NCI-H2227 treated with DMSO at 0.1 percent for 48 hours (cell line): ENCODE measurements at regions not wholly inside any gene's neighbourhood (a gene's known extent, or its start where the extent isn't known, plus 50 kb on each side); places are given as distances from the start of the nearest gene placed in this dataset.

ENCODE experiments used
- DNase-seq: peaks from one replicate; lab custom pipeline; 2025; lab: John Stamatoyannopoulos, UW

GRCh38 chr13:110773480-110773879, 60.0 kb downstream of the ING1 start:
- DNase-seq: no peak

DNA sequence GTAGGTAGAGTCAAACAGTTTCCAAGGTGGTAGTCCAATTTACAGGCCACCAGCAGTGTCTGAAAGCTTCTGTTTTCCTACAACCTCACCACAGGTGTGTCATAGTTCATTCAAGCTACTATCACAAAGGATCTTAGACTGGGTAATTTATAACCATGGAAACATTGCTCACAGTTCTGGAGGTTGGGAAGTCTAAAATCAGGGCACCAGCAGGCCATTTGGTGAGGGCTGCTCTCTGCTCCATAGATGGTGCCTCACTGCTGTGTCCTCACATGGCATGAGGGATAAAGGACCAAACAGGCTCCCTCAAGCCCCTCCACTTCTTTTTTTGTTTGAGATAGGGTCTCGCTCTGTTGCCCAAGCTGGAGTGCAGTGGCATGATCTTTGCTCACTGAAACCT, 60.6 kb downstream of the ING1 start:
- DNase-seq: no peak

GRCh38 chr13:110774490-110774889, 61.0 kb downstream of the ING1 start:
- DNase-seq: no peak

DNA sequence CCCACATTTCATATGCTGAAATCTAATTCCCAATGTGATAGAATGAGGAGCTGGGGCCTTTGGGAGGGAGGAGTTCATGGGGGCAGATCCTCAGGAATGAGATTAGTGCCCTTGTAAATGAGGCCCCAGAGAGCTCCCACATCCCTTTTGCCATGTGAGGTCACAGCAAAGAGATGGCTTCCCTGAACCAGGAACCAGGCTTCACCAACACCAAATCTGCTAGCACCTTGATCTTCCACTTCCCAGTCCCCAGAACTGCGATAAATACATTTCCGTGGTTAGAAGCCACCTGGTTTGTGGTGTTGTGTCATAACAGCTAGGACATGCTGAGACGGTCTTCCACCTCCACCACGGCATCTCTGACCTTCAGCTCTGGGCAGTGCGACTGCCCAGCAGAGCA, 62.1 kb downstream of the ING1 start:
- DNase-seq: no peak

GRCh38 chr13:110777251-110777820, 63.8 kb downstream of the ING1 start:
- DNase-seq: no peak

DNA sequence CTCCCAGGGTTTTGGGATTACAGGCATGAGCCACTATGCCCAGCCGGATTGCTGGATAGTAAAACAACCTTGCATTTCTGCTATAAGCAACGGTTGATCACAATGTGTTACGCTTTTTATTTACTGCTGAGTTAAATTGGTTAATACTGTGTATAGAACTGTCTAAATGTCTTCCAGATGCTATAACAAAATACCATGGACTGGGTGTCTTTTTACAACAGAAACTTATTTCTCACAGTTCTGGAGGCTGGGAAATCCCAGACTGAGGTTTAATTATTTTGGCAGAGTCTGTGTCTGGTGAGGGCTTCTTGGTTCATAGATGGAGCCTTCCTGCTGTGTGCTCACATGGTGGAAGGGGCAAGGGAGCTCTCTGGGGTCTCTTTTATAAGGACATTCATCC, 65.5 kb downstream of the ING1 start:
- no peak for DNase-seq

DNA sequence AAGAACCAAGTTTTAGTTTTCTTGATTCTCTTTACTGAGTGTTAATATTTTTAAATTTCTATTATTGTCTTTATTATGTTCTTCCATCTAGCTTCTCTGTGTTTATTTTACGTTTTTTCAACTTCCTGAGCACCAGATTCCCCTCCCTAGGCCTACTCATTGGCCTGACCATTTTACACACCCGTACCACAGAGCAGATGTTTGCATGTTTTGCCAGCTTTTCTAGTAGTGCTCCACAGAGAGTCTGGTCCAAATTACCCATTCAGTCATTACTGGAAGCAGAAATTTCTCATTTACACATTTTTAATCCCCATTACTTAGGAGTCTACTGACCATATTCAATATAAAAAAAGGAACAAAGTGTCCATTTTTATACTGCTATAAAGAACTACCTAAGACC, 66.9 kb downstream of the ING1 start:
- DNase-seq: no peak

- no peak for DNase-seq
Measured at GRCh38 chr13:110782185-110782584, 68.7 kb downstream of the ING1 start.

GRCh38 chr13:110784704-110785103, 71.2 kb downstream of the ING1 start:
- DNase-seq: no peak

- no peak for DNase-seq
Measured at GRCh38 chr13:110788778-110789177, 75.3 kb downstream of the ING1 start.

DNA sequence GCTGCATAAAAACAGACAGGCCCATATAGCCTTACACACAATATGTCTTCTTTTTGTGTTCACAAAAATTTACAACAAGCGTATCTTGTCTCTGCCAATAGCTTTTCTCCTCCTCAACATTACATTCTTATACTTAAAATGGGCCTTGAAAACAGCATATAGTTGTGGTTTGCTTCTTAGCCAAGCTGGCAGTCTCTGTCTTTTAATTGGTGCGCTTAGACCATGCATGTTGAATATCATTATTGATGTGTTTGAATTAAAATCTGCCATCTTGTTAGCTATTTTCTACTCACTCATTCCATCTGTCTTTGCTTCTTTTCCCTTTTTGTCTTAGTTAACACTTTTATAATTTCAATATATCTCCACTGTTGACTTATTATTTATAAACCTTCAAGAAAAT, 76.4 kb downstream of the ING1 start:
- DNase-seq: no peak

DNA sequence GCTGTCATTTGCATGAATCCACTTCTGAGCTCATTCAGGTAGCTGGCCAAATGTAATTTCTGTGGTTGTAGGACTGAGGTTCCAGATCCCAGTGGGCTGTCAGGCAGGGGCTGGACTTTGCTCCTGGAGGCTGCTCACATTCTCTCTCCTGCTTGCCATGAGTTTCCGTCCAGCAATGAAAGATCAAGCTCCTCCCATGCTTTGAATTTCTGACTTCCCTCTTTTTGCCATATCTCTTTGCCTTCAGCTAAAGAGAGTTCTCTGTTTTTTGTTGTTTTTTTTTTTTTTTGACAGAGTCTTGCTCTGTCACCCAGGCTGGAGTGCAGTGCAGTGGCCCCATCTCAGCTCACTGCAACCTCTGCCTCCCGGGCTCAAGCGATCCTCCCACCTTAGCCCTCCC, 76.9 kb downstream of the ING1 start:
- no peak for DNase-seq

DNA sequence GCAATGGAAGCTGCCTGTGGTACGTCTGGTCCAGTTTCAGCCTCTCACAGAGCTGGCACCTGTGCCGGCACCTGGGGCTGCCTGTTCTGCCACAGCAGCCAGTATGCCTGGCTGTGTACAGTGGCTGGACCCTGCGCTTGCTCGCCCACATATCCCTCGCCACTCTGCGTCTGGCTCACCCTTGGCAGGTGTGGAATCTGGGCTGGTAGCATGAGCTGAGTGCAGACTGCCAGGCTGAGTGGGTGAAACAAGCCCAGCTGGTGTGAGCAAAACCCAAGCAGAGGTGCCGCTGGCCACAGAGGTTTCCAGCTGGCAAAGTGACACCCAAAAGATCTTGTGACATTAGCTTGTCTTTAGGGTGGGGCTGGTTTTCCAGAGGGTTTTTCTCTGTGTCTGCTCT, 80.7 kb downstream of the ING1 start:
- DNase-seq: no peak

DNA sequence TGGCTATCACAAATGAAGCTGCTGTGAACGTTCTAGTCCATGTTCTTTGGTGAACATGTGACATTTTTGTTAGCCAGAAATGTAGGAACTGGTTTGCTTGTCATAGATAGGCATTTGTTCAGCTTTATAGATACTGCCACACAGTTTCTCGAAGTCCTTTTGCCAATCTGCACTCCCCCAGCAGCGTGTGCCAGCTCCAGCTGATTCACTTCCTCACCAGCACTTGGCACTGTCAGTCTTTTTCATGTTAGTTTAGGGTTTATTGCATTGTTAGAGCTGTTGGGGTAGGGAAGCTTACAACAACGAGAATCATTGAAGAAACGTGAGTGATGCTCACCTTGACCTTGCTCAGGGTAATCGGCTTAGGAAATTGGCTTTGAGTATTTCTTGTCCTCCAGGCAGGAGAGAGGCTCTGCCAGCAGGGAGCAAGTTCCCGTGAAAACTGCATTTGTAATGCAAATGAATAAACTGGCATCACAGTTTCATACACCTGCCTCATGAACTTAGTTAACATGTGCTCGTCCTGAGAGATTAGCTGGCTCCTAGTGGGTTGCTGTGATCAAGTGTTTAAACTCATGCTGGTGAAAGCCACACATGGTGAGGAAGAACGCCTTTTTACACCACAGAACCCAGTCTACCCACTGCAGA, 83.9 kb downstream of the ING1 start:
- DNase-seq: no peak

DNA sequence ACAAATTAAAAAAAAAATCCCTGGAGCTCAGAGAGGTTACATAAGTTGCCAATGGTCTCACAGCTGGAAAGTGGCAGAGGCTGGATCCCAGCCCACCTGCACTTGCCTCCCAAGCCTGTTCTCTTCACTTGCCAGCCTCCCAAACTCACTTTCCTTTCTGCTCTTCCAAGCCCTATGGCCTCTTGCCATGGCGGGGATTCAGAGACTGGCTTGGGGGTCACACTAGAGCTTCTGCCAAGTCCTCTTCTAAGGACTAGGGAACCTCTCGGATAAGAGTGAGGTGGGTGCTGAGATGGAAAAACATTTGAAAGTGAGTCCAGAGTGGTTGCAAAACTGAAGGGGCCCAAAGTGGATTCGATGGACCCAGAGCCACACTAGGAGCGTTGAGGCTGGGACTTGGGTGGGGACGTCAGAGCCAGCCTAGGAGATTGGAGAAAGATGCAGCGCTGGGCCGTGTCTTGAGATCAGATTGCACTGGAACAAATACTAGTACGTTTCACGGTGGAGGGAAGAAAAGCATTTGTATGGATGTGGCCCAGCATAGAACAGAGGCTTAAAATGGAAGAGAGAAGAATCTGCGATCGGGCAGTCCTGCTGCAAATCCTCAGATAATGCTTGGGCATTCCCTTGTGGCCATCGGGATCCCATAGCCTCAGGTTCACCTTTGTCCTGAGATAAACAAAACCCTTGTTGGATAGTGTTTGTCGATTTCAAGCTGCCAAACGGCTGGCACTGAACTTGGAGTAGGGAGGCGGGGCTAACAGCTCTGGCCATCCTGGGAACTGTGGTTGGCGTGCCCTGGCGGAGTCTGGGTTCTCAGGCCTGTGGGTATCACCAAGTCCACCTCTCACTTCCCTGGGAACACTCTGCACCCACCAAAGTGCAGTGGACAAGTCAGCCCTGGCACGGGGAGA, 84.8 kb downstream of the ING1 start:
- no peak for DNase-seq

DNA sequence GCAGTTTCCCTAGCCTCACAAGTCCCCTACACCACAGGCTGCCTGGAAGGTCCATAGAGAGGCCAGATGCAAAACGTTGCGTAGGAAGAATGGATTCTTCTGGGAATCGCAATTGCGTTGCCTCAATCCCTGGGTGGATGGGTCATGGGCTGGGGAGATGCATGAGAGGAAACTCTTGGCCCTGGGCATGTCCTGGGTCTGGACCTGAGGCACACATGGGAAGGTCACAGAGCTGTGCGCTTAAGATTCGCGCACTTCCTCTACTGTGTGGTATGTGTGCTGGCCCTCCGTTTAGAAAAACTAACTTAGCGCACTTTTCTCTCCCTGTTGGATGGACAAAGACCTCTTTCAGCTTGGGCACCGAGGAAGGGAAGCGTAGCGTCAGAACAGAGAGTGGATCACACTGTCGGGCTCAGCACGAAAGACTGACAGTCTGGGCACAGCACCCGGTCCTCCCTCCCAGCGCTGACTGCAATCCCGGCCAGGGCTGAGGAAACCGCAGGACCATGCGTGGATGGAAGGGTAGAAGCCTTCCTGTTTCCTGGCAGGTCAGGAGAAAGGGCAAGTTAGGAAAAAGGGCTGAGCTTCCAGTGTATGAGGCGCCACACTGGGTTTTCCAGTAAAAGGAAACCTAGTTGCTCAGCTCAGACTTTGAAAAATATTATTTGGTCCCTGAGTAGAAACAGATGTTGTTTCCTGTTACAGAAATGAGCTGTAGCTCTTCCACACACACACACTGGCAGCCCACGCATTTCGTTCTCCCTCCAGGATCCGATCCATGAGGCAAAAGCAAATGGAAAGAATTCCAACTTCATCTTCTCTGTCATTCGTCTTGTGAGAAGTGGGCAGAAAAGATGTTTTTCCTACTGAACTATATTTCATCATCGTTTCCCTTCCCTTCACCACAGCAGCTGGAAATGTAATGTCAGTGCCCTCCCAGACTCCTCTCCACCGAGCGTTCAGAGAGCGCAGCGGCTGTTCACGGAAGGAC, 86.0 kb downstream of the ING1 start:
- no peak for DNase-seq

- DNase-seq: no peak
Measured at GRCh38 chr13:110801044-110801443, 87.5 kb downstream of the ING1 start.

- DNase-seq: no peak
Measured at GRCh38 chr13:110802260-110802659, 88.8 kb downstream of the ING1 start.

DNA sequence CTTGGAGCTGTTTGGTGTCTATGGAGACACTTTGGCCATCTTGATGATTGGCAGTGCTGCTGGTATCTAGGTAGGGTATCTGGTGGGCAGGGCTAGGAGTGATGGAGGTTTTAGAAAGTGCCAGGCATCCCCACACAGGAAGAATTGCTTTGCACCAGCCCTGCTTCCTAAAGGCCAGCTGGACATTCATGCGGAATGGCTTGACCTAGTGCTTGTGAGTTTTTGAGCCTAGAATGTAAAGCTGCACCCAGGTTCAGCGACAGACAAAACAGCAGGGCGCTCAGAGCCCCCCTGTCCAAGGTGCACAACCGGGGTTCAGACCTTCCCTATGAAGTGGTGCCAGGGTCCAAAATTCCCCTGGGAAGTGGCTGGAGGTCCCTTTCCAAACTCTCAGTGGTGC, 93.1 kb downstream of the ING1 start:
- DNase-seq: no peak

- no peak for DNase-seq
Measured at GRCh38 chr13:110807546-110807945, 94.0 kb downstream of the ING1 start.

- DNase-seq: no peak
Measured at GRCh38 chr13:110808138-110808537, 94.6 kb downstream of the ING1 start.

GRCh38 chr13:110809871-110810486, 96.5 kb downstream of the ING1 start:
- no peak for DNase-seq
